BLaER1 treated with 17β-estradiol and CSF1 and Interleukin-3, amounts not matched to agents 10 nM and 100 nM (cell line): ENCODE measurements at regions not wholly inside any gene's neighbourhood (a gene's known extent, or its start where the extent isn't known, plus 50 kb on each side); places are given as distances from the start of the nearest gene placed in this dataset.
"Not testable (repeated sequence)": the region's sequence is repeated elsewhere in the genome, so short reads cannot be mapped to it uniquely, and the experiment has no call there.

Source experiments
- H3K27ac ChIP-seq, 11 experiments: shearing (Covaris generic); formaldehyde crosslinking; 2 replicates each; pipeline ENCODE4 v1.8.1; 2022
- H3K27me3 ChIP-seq, 11 experiments: shearing (Covaris generic); formaldehyde crosslinking; 2 replicates each; pipeline ENCODE4 v1.8.1; 2022
- H3K36me3 ChIP-seq, 11 experiments: shearing (Covaris generic); formaldehyde crosslinking; 2 replicates each; pipeline ENCODE4 v1.8.1; 2022
- H3K4me1 ChIP-seq, 10 experiments: shearing (Covaris generic); formaldehyde crosslinking; 2 replicates each; pipeline ENCODE4 v1.8.1; 2022
- H3K4me2 ChIP-seq, 11 experiments: shearing (Covaris generic); formaldehyde crosslinking; 2 replicates each; pipeline ENCODE4 v1.8.1; 2022
- H3K4me3 ChIP-seq, 10 experiments: shearing (Covaris generic); formaldehyde crosslinking; 2 replicates each; pipeline ENCODE4 v1.8.1; 2022
- H3K9ac ChIP-seq, 11 experiments: shearing (Covaris generic); formaldehyde crosslinking; 2 replicates each; pipeline ENCODE4 v1.8.1; 2022
- H3K9me3 ChIP-seq, 11 experiments: shearing (Covaris generic); formaldehyde crosslinking; replicated peaks in 1 of 11; 2 replicates each; pipeline ENCODE4 v1.8.1; 2022
- H4K20me1 ChIP-seq, 11 experiments: shearing (Covaris generic); formaldehyde crosslinking; 2 replicates each; pipeline ENCODE4 v1.8.1; 2022

GRCh38 chr22:11561744-11562143 lies 3966.2 kb upstream of the OR11H1 start:
- not testable (repeated sequence) for H3K4me2 ChIP-seq, H3K4me3 ChIP-seq, H3K36me3 ChIP-seq, H4K20me1 ChIP-seq, H3K27me3 ChIP-seq, H3K9ac ChIP-seq, H3K4me1 ChIP-seq, H3K9me3 ChIP-seq, H3K27ac ChIP-seq

GRCh38 chr22:11568837-11569563 lies 3959.0 kb upstream of the OR11H1 start:
- not testable (repeated sequence) for H3K36me3 ChIP-seq, H3K4me3 ChIP-seq, H4K20me1 ChIP-seq, H3K9ac ChIP-seq, H3K27me3 ChIP-seq, H3K4me1 ChIP-seq, H3K27ac ChIP-seq, H3K4me2 ChIP-seq
- peaks cover 2 to 33% (median 14%) of the 10 kb centered on the region in 11 experiments; a peak in 17 of 22 replicates for H3K9me3 ChIP-seq

- not testable (repeated sequence) for H3K9ac ChIP-seq, H4K20me1 ChIP-seq, H3K4me2 ChIP-seq, H3K4me3 ChIP-seq, H3K4me1 ChIP-seq, H3K36me3 ChIP-seq, H3K27me3 ChIP-seq, H3K27ac ChIP-seq
- peaks cover 6 to 39% (median 20%) of the 10 kb centered on the region in 11 experiments; a peak in 17 of 22 replicates for H3K9me3 ChIP-seq
These were observed 3958.4 kb upstream of the OR11H1 start for GRCh38 chr22:11569564-11569940.

GRCh38 chr22:11573154-11573553 lies 3954.8 kb upstream of the OR11H1 start:
- H3K9ac ChIP-seq, H3K4me2 ChIP-seq, H3K36me3 ChIP-seq, H3K27ac ChIP-seq, H3K27me3 ChIP-seq, H3K4me3 ChIP-seq, H4K20me1 ChIP-seq, H3K4me1 ChIP-seq: not testable (repeated sequence)
- peaks cover 6 to 56% (median 37%) of the 10 kb centered on the region in 11 experiments; a peak in 19 of 22 replicates for H3K9me3 ChIP-seq

GRCh38 chr22:11574231-11574630 lies 3953.8 kb upstream of the OR11H1 start:
- not testable (repeated sequence) for H3K27ac ChIP-seq, H3K4me2 ChIP-seq, H4K20me1 ChIP-seq, H3K9ac ChIP-seq, H3K27me3 ChIP-seq, H3K4me3 ChIP-seq, H3K4me1 ChIP-seq, H3K36me3 ChIP-seq
- H3K9me3 ChIP-seq = peaks cover 5 to 53% (median 34%) of the 10 kb centered on the region in 11 experiments; a peak in 19 of 22 replicates

GRCh38 chr22:11574659-11575058 lies 3953.3 kb upstream of the OR11H1 start:
- not testable (repeated sequence) for H3K36me3 ChIP-seq, H4K20me1 ChIP-seq, H3K9ac ChIP-seq, H3K27me3 ChIP-seq, H3K27ac ChIP-seq, H3K4me2 ChIP-seq, H3K4me1 ChIP-seq, H3K4me3 ChIP-seq
- peaks cover under 1 to 49% (median 33%) of the 10 kb centered on the region in 11 experiments; a peak in 19 of 22 replicates for H3K9me3 ChIP-seq

GRCh38 chr22:11576740-11577139 lies 3951.3 kb upstream of the OR11H1 start:
- not testable (repeated sequence) for H3K4me3 ChIP-seq, H3K27ac ChIP-seq, H3K27me3 ChIP-seq, H3K9ac ChIP-seq, H3K4me1 ChIP-seq, H3K4me2 ChIP-seq, H3K36me3 ChIP-seq, H4K20me1 ChIP-seq
- peaks cover 9 to 56% (median 43%) of the 10 kb centered on the region in 11 experiments for H3K9me3 ChIP-seq

GRCh38 chr22:11578115-11578514 lies 3949.9 kb upstream of the OR11H1 start:
- peaks cover 14 to 57% (median 38%) of the 10 kb centered on the region in 11 experiments for H3K9me3 ChIP-seq
- H3K4me1 ChIP-seq, H3K9ac ChIP-seq, H4K20me1 ChIP-seq, H3K4me2 ChIP-seq, H3K4me3 ChIP-seq, H3K36me3 ChIP-seq, H3K27ac ChIP-seq, H3K27me3 ChIP-seq: not testable (repeated sequence)

GRCh38 chr22:11578551-11578950 lies 3949.4 kb upstream of the OR11H1 start:
- H3K27me3 ChIP-seq, H4K20me1 ChIP-seq, H3K36me3 ChIP-seq, H3K9ac ChIP-seq, H3K4me2 ChIP-seq, H3K4me3 ChIP-seq, H3K27ac ChIP-seq, H3K4me1 ChIP-seq: not testable (repeated sequence)
- H3K9me3 ChIP-seq = peaks cover 14 to 55% (median 39%) of the 10 kb centered on the region in 11 experiments

- not testable (repeated sequence) for H3K36me3 ChIP-seq, H3K4me3 ChIP-seq, H4K20me1 ChIP-seq, H3K27me3 ChIP-seq, H3K4me2 ChIP-seq, H3K4me1 ChIP-seq, H3K27ac ChIP-seq, H3K9ac ChIP-seq
- H3K9me3 ChIP-seq = peaks cover 8 to 29% (median 19%) of the 10 kb centered on the region in 11 experiments
These were observed 3945.9 kb upstream of the OR11H1 start for GRCh38 chr22:11582048-11582447.

GRCh38 chr22:11584231-11584630 lies 3943.8 kb upstream of the OR11H1 start:
- H3K27me3 ChIP-seq, H4K20me1 ChIP-seq, H3K4me3 ChIP-seq, H3K4me2 ChIP-seq, H3K36me3 ChIP-seq, H3K9ac ChIP-seq, H3K4me1 ChIP-seq, H3K27ac ChIP-seq: not testable (repeated sequence)
- peaks cover 8 to 26% (median 20%) of the 10 kb centered on the region in 11 experiments for H3K9me3 ChIP-seq

GRCh38 chr22:11594552-11594951 lies 3933.4 kb upstream of the OR11H1 start:
- not testable (repeated sequence) for H4K20me1 ChIP-seq, H3K4me3 ChIP-seq, H3K9ac ChIP-seq, H3K4me1 ChIP-seq, H3K4me2 ChIP-seq, H3K27ac ChIP-seq, H3K36me3 ChIP-seq, H3K27me3 ChIP-seq
- peaks cover 31 to 59% (median 41%) of the 10 kb centered on the region in 11 experiments for H3K9me3 ChIP-seq

GRCh38 chr22:11597666-11598358 lies 3930.2 kb upstream of the OR11H1 start:
- not testable (repeated sequence) for H3K4me1 ChIP-seq, H3K4me2 ChIP-seq, H4K20me1 ChIP-seq, H3K27ac ChIP-seq, H3K36me3 ChIP-seq, H3K27me3 ChIP-seq, H3K9ac ChIP-seq, H3K4me3 ChIP-seq
- peaks cover 39 to 63% (median 53%) of the 10 kb centered on the region in 11 experiments for H3K9me3 ChIP-seq
